HCT116 (cell line): ENCODE measurements at regions not wholly inside any gene's neighbourhood (a gene's known extent, or its start where the extent isn't known, plus 50 kb on each side); places are given as distances from the start of the nearest gene placed in this dataset.

Source experiments
- ATAC-seq: fragments of 200-7000 bp; cut with Tn5 transposase; 2 replicates; pipeline ENCODE4 v1.9.1; 2020; ENCODE audit warnings: mild to moderate bottlenecking, moderate library complexity
- BruUV-seq: library from RNA; stranded (reverse); fragments of 400-500 nt; replicated peaks from 2 replicates; lab custom pipeline; 2021; lab: Mats Ljungman, UMichigan
- CTCF ChIA-PET: fragments of 300-600 bp; sonication (Branson Sonifier 250); formaldehyde crosslinking; loops from one replicate; lab custom pipeline; 2021; ENCODE audit warnings: antibody characterized with exemption; lab: Charles Lee
- POLR2A ChIA-PET: fragments of 300-600, 350-600 bp; sonication (Branson Sonifier 250); formaldehyde crosslinking; loops from one replicate; lab custom pipeline; 2021; ENCODE audit warnings: antibody characterized with exemption; lab: Charles Lee
- RAD21 ChIA-PET, 2 experiments: fragments of 300-600 bp; sonication (Branson Sonifier 250); formaldehyde crosslinking; loops; one replicate each; lab custom pipeline; 2023; ENCODE audit warnings: low total read pairs in 2 of 2; ENCODE audit not compliant: uncharacterized antibody in 2 of 2, unreplicated experiment in 2 of 2, low non-redundant PET in 1 of 2; lab: Charles Lee
- DNase-seq: peaks from one replicate; pipeline ENCODE4 v3.0.0-alpha.2; 2010; ENCODE audit warnings: low read depth, low spot score
- H2AFZ ChIP-seq: fragments of 200-600 bp; shearing (Covaris generic), sonication (generic); 2 replicates; pipeline ENCODE4 v1.6.1; 2017; ENCODE audit warnings: low read depth, mixed run types, mixed read lengths, antibody characterized with exemption, low read length; ENCODE audit not compliant: poor library complexity, severe bottlenecking
- H3K27ac ChIP-seq: 2 replicates; pipeline ENCODE4 v1.5.1; 2012; ENCODE audit warnings: low read depth, low read length
- H3K27me3 ChIP-seq: fragments of 200-600 bp; sonication (generic); 2 replicates; pipeline ENCODE4 v1.6.1; 2016; ENCODE audit warnings: mixed run types, low read length, mixed read lengths; ENCODE audit not compliant: insufficient read depth
- H3K36me3 ChIP-seq, 2 experiments: fragments of 200-500 bp in 1 of 2; fragments of 200-600 bp in 1 of 2; sonication (Bioruptor generic) in 1 of 2; sonication (generic) in 1 of 2; 2 replicates each; pipeline versions ENCODE4 v1.5.1 to v1.6.1; 2014 to 2016; ENCODE audit warnings: low read length in 2 of 2, inconsistent platforms in 1 of 2, mixed read lengths in 1 of 2, mixed run types in 1 of 2; ENCODE audit not compliant: insufficient read depth in 2 of 2, control insufficient read depth in 1 of 2
- H3K4me1 ChIP-seq, 2 experiments: fragments of 200-600 bp in 1 of 2; sonication (generic) in 1 of 2; 2 replicates each; pipeline versions ENCODE4 v1.5.1 to v1.6.1; 2012 to 2017; ENCODE audit warnings: low read length in 2 of 2, inconsistent platforms in 1 of 2, mild to moderate bottlenecking in 1 of 2, mixed read lengths in 1 of 2, mixed run types in 1 of 2, moderate library complexity in 1 of 2; ENCODE audit not compliant: insufficient read depth in 2 of 2, control insufficient read depth in 1 of 2
- H3K4me2 ChIP-seq: fragments of 200-600 bp; sonication (generic); 2 replicates; pipeline ENCODE4 v1.6.1; 2017; ENCODE audit warnings: mixed run types, low read length, mixed read lengths
- H3K4me3 ChIP-seq, 2 experiments: fragments of 200-600 bp in 1 of 2; sonication (generic) in 1 of 2; replicated peaks in 1 of 2; 2 replicates each; pipeline ENCODE4 v1.5.1; 2011 to 2016; ENCODE audit warnings: low read length in 2 of 2, control low read depth in 1 of 2, low read depth in 1 of 2, mild to moderate bottlenecking in 1 of 2, mixed read lengths in 1 of 2, mixed run types in 1 of 2
- H3K79me2 ChIP-seq: fragments of 200-600 bp; sonication (generic); 2 replicates; pipeline ENCODE4 v1.6.1; 2017; ENCODE audit warnings: mild to moderate bottlenecking, mixed run types, low read length, moderate library complexity, mixed read lengths; ENCODE audit not compliant: insufficient read depth
- H3K9ac ChIP-seq: fragments of 200-600 bp; sonication (generic); 2 replicates; pipeline ENCODE4 v1.6.1; 2016; ENCODE audit warnings: low read length, mixed read lengths
- H3K9me2 ChIP-seq: fragments of 200-600 bp; sonication (generic), shearing (Covaris generic); 2 replicates; pipeline ENCODE4 v1.6.1; 2017; ENCODE audit warnings: mixed run types, mild to moderate bottlenecking, moderate library complexity; ENCODE audit not compliant: insufficient read depth
- H3K9me3 ChIP-seq, 2 experiments: fragments of 200-500 bp in 1 of 2; fragments of 200-600 bp in 1 of 2; sonication (Bioruptor generic) in 1 of 2; sonication (generic) in 1 of 2; 2 replicates each; pipeline ENCODE4 v1.6.1; 2014 to 2017; ENCODE audit warnings: low read length in 2 of 2, mixed read lengths in 2 of 2, inconsistent platforms in 1 of 2, low read depth in 1 of 2, mild to moderate bottlenecking in 1 of 2, mixed run types in 1 of 2, moderate library complexity in 1 of 2; ENCODE audit not compliant: control insufficient read depth in 1 of 2, insufficient read depth in 1 of 2
- H4K20me1 ChIP-seq: fragments of 200-600 bp; sonication (generic), shearing (Covaris generic); 2 replicates; pipeline ENCODE4 v1.6.1; 2017; ENCODE audit warnings: mixed run types, mild to moderate bottlenecking, moderate library complexity; ENCODE audit not compliant: insufficient read depth
- ATF3 ChIP-seq: IDR thresholded peaks from 2 replicates; pipeline ENCODE4 v1.6.1; 2012
- CBX3 ChIP-seq: IDR thresholded peaks from 2 replicates; pipeline ENCODE4 v1.6.1; 2012; ENCODE audit warnings: low read depth
- EZH2 ChIP-seq: fragments of 200-600 bp; sonication (generic); IDR thresholded peaks from 2 replicates; pipeline ENCODE4 v1.6.1; 2017; ENCODE audit warnings: antibody characterized with exemption, mixed run types
- MAX ChIP-seq: IDR thresholded peaks from 2 replicates; pipeline ENCODE4 v1.6.1; 2012
- POLR2AphosphoS5 ChIP-seq: IDR thresholded peaks from 2 replicates; pipeline ENCODE4 v1.6.1; 2011; ENCODE audit warnings: mild to moderate bottlenecking, low read depth, low read length, moderate library complexity
- ZFX ChIP-seq: fragments of 450-650 bp; IDR thresholded peaks from 2 replicates; pipeline ENCODE4 v1.6.1; 2017
- ZNF274 ChIP-seq: fragments of 200-500 bp; sonication (Bioruptor generic); IDR thresholded peaks from 2 replicates; pipeline ENCODE4 v1.6.1; 2014; ENCODE audit warnings: mild to moderate bottlenecking, low read depth, low read length, inconsistent platforms
- intact Hi-C: fragments of 100-400 bp; cut with micrococcal nuclease; formaldehyde crosslinking; loops from 2 replicates; pipeline ENCODE4 v1.10.0; 2022
- TF ChIP-seq, protein P1 (sequence below): IDR thresholded peaks from 2 replicates; pipeline ENCODE4 v1.6.1; 2012; ENCODE audit warnings: low read depth

- CTCF ChIA-PET: no interaction called here
- Histone ChIP-seq H3K4me2 (no peak overlapping the region), H4K20me1 (no peaks in the 10 kb centered on the region), H3K36me3 (no peaks in the 10 kb centered on the region), H3K27me3 (no peaks in the 10 kb centered on the region), H3K9me3 (no peaks in the 10 kb centered on the region), H3K9ac (no peak overlapping the region), H3K4me3 (no peak overlapping the region), H3K79me2 (no peaks in the 10 kb centered on the region), H3K9me2 (no peaks in the 10 kb centered on the region), H3K4me1 (no peaks in the 10 kb centered on the region), H3K27ac (no peak overlapping the region), H2AFZ (no peak overlapping the region)
- no TSS peak for BruUV-seq
- intact Hi-C loops: no loop called here
- RAD21 ChIA-PET: no interaction called here
- POLR2A ChIA-PET: no interaction called here
- ATAC-seq (no peak), DNase-seq (no peak)
- TF ChIP-seq POLR2AphosphoS5: no peak
- no peak for TF ChIP-seq ZFX
- no peak for TF ChIP-seq ATF3
- TF ChIP-seq, protein P1, sequence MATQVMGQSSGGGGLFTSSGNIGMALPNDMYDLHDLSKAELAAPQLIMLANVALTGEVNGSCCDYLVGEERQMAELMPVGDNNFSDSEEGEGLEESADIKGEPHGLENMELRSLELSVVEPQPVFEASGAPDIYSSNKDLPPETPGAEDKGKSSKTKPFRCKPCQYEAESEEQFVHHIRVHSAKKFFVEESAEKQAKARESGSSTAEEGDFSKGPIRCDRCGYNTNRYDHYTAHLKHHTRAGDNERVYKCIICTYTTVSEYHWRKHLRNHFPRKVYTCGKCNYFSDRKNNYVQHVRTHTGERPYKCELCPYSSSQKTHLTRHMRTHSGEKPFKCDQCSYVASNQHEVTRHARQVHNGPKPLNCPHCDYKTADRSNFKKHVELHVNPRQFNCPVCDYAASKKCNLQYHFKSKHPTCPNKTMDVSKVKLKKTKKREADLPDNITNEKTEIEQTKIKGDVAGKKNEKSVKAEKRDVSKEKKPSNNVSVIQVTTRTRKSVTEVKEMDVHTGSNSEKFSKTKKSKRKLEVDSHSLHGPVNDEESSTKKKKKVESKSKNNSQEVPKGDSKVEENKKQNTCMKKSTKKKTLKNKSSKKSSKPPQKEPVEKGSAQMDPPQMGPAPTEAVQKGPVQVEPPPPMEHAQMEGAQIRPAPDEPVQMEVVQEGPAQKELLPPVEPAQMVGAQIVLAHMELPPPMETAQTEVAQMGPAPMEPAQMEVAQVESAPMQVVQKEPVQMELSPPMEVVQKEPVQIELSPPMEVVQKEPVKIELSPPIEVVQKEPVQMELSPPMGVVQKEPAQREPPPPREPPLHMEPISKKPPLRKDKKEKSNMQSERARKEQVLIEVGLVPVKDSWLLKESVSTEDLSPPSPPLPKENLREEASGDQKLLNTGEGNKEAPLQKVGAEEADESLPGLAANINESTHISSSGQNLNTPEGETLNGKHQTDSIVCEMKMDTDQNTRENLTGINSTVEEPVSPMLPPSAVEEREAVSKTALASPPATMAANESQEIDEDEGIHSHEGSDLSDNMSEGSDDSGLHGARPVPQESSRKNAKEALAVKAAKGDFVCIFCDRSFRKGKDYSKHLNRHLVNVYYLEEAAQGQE: no peak
- TF ChIP-seq CBX3: no peak
- TF ChIP-seq MAX: no peak
- TF ChIP-seq EZH2: no peak
- TF ChIP-seq ZNF274: no peak
Observed at GRCh38 chr5:57979671-57980070, 480.2 kb downstream of the PLK2 start.
